Stimulated activated CD4-positive, alpha-beta T cell treated with anti-CD3 and anti-CD28 coated beads, Interleukin-4, amount 100 ng/mL, for 48 hours (primary cell): ENCODE measurements at regions not wholly inside any gene's neighbourhood (a gene's known extent, or its start where the extent isn't known, plus 50 kb on each side); places are given as distances from the start of the nearest gene placed in this dataset.

Experiments used
- DNase-seq, 2 donors: peaks; one replicate each; pipeline ENCODE4 v3.0.0-alpha.2; 2020; ENCODE audit warnings: low read depth in 2 of 2

GRCh38 chr2:23077596-23077995 is 307.4 kb upstream of the KLHL29 start:
- DNase-seq: no peak

GRCh38 chr2:23078784-23079434 is 306.1 kb upstream of the KLHL29 start:
- DNase-seq: no peak

DNA sequence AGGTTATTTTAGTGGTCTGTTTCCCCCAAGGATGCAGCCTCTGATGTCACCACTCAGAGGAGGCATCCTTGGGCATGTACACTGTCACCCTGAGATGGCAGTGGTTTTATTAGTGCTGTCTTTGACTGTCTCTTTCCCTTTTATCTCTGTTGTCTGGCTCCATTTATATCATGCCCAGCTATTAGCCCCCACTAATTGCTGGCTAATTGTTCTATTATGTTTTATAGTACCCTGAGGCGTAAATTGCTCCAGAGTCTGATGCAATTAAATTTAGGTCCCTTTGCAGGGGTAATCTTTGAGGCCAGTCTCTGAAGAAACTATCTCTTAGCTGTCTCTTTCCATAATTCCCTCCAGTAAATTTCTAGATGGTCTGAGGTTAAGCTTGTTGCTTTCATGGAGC is 301.0 kb upstream of the KLHL29 start:
- no peak for DNase-seq

DNA sequence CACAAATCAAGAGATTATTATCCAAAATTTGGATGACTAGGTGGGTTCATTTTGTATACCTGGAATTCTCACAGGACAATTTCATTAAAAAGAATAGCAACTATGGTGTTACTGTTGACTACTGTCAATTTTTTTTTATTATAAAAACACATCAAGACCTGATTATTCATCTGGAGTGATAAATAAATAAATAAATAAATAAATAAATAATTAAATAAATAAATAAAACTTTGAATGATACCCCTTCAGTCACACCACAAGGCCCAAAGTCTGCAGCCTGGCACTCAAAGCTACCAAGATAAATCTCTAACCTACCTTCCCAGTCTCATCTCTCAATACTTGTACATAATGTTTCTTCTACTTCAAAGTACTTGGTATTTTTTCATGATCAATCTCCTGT is 294.0 kb upstream of the KLHL29 start:
- DNase-seq: no peak

DNA sequence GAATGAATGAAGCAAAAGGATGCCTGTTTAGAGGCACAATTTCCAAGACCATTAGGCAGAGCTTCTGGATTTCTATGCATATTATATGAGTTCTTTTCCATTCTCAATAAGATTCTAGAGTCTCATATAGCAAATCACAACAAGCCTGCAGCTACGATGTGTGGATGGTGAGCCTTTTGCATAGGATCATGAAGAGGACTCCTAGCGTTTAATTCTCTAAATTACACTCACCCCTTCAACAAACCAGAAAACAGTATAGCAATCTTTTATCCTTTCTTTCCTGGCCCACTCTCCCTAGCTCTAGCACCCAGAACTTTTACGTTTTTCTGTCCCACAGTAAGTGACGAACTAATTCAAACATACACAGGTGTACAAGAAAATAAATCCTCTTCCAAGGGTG is 293.1 kb upstream of the KLHL29 start:
- no peak for DNase-seq

DNA sequence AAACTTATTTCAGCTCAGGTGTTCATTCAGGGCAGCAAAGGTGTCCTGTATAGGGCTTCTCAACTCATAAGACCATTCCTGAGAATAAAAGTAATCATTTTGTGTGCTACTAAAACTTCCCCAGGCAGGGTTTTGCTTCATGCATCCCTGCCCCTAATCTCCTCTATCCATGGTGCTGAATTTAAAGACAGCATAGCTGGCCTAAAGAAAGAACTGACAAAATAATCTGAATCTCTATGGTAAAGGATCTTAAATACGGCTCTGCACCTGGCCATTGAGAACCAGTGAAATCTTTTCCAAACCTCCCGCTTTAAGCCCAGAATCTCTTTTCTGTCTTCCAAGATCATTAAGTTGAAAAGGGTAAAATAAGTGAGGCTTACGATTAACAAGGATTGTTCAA is 292.1 kb upstream of the KLHL29 start:
- DNase-seq: no peak

DNA sequence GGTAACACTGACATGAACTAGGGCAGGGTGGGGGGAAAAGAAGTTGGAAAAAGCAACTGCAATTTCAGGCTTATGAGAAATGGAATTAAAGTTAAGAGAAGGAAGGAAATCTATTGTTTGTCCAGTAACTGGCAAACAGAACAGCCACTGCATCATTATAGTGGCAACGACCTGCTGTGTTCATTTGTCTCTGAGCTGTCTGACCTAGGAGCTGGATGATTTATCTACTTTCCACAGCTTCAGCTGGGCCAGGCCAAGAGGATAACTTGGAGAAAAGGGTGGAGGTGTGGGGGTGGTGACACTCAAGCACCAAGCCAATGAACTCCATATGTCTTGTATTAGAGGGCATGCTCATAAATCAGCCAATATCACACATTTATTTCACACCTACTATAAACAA is 291.5 kb upstream of the KLHL29 start:
- DNase-seq: no peak

DNA sequence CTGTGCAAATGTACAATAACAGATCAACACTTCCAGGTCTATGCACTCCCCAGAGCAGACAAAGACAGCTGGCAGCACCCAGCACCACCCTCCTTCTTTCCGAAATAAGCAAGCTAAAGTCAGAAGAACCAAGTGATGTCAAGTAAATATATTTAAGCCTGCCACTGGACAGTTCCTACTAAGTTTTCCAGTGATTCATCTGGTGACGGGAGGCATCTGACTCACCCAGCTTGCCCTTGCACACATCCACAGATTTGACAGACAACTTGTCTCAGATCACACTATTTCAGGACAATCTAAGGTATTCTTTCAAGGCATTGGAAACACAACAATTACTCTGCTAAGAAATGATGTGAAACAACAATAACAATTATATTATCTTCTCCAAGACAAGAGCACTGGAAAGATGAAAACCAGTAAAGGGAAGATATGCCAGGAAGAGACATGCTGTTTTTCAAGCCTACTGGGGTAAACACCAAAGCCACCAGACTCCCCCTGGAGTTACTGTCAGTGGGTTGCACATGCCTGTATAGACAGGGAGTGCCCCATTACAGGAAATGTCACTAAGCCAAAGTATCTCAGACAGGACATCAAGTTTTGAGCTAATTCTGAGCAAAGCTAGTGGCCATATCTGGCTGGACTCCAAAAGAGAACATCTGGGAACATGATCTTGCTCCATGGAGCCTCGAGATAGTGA is 287.9 kb upstream of the KLHL29 start:
- DNase-seq: no peak

DNA sequence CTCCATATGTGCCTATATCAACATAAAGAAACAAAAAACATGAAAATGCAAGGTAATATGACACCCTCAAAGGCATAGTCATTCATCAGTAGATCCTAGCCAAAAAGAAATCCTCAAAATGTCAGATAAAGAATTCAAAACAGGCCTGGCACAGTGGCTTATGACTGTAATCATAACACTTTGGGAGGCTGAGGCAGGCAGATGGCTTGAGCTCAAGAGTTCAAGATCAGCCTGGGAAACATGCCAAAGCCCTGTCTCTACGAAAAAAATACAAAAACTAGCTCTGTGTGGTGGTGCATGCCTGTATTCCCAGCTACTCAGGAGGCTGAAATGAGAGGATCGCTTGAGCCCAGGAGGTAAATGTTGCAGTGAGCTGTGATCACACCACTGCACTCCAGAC is 284.6 kb upstream of the KLHL29 start:
- no peak for DNase-seq

DNA sequence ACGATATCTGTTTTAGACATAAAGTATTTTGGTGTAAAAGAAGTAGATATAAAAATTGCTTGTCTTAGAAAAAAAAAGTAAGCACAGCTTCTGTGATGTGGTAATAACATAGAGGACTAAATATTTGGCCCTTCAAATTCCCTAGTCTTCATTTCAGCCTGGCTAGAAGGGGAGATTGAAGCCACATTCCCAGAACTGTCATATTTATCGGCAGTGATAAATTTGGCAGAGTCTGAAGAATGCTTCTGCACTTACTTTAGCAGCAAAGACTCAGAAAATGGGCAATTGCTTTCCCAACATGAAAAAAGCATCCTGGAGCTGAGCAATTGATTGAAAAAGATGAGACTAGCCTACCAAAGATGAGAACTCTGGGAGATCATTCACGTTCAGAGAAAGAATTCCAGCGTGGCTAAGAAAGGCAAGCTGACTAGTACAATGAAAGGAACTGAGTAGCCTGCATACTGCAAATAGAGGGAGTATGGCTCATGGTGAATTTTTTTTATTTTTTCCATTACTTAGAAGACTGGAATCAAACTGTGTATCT is 278.7 kb upstream of the KLHL29 start:
- DNase-seq: no peak

DNA sequence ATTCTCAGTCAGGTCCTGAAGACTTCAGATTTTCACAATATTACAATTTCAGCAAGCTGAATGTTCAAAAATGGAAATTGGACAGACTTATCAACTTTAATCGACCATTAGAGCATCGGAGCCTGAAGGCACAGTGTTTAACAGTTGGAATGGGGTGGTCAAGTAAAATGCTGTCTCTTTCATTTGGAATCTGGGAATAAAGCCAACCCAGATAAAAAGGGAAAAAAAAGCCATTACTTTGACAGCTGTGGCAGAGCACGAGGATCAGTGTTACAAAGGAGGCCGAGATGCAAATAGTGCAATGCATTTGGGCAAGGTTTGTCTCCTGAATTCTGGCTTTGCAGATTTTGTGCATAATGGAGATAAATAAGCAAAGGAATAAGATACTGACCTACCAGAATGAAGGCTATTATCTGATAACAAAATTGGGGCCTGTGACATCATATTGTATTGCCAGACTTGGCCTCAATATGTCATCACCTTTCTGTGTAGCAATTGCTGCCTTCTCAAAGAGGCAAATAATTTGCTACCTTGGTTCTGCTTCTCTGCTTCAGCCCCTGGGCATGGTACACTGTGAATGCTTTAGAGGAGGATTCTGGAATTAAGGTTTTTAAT is 277.5 kb upstream of the KLHL29 start:
- DNase-seq: no peak

DNA sequence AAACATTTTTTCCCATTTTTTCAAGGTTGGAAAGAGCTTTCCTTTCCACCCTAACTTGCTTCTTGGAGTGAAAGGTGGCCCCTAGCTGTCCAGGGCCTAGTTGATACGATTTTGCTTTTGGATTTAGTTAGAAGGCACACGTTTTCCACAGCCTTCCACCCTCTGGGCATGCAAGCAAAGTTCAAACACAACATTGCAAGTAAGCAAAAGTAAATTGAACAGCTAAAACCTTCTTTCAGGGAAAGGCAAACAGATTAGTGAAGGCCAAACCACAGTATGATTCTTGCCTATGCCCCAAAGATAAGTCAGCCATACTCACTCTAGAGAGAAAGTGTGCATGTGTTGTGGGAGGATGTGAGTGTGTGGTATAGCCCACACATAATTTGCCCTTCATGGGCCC is 273.7 kb upstream of the KLHL29 start:
- DNase-seq: no peak

GRCh38 chr2:23112517-23112916 is 272.5 kb upstream of the KLHL29 start:
- no peak for DNase-seq

DNA sequence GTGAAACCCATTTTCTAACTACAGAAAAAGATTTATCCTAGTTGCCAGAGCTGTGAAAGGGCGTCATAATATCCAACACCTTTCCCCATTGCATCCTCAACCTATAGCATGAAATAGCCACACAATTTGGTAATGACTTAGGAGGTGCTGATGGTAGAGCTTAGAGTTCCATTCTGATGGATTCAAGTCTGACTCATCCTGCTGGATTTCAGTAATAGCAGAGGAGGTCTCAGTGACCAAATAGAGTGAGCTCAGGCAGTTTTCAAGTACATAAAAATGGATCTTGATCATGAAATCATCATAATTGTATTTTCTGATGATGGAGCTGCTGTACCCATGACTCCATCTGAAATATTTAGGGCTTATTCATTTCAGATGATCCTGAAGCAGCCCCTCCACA is 270.7 kb upstream of the KLHL29 start:
- DNase-seq: no peak

DNA sequence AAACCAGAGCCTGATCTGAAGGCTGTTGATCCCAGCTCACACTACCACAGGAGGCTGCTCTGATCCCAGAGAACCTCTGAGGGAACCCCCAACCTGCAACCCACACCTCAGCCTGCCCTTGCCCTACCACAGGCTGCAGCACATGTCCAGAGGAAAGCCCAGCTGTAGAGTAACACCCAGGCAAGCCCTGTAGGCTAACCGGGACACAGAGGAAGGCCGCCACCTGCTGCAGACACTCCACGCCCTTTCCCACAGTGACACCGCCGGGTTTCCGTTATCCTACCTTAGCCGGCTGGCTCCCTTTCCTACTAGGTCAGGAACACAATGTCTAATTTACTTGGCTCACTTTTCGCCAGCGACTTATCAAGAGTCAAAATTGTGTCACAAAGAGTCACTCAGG is 266.7 kb upstream of the KLHL29 start:
- no peak for DNase-seq

GRCh38 chr2:23118894-23119293 is 266.1 kb upstream of the KLHL29 start:
- DNase-seq: no peak

GRCh38 chr2:23120161-23120560 is 264.8 kb upstream of the KLHL29 start:
- DNase-seq: no peak

GRCh38 chr2:23121968-23122648 is 262.9 kb upstream of the KLHL29 start:
- DNase-seq: no peak

- DNase-seq: no peak
Observed at GRCh38 chr2:23122681-23123215, 262.2 kb upstream of the KLHL29 start.

DNA sequence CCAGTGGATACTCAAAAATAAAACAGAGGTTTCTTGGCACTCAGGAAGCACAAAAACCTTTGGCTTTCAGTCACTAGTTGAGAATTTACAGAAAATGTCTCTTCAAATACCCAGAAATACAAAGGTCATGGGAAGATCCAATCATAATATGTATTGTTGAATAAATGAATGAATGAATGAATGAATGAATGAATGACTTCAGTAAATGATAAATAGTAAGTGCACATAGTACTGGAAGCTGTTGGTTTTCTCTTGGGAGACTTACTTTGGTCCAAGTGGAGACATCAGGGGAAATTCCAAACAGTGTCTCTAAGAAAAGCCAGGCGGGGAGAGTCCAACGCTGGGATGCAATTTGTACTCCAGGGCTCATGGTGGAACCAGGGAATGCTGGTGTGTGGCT is 261.3 kb upstream of the KLHL29 start:
- DNase-seq: no peak

- no peak for DNase-seq
Observed at GRCh38 chr2:23124214-23124750, 260.7 kb upstream of the KLHL29 start.

DNA sequence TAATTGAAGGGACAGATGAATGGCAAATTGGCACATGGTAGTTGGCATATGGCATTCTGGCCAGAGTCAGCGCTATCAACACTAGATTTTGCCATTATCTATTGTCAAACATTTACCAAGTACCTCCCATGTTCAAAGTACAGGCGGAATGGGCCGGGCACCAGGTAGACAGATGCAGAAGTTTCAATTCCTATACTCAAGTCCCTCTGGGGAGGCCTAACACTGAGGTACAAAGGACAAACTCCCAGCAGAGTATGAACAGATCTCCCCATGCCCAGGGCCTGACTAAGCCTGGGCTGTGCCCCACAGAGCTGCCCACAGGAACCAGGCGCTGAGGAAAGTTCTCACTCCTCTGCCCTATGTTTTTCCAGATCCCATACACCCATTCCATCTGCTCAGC is 257.5 kb upstream of the KLHL29 start:
- DNase-seq: no peak
